SK-N-SH (cell line): ENCODE measurements at regions not wholly inside any gene's neighbourhood (a gene's known extent, or its start where the extent isn't known, plus 50 kb on each side); places are given as distances from the start of the nearest gene placed in this dataset.

ENCODE experiments used
- CHD2 ChIP-seq: fragments of 150-350 bp; IDR thresholded peaks from 2 replicates; pipeline ENCODE4 v1.6.1; 2018; ENCODE audit warnings: low read length; ENCODE audit not compliant: partially characterized antibody
- CTCF ChIP-seq: fragments of 200-600 bp; sonication (generic); IDR thresholded peaks from 2 replicates; pipeline ENCODE4 v1.6.1; 2017; ENCODE audit warnings: antibody characterized with exemption, mild to moderate bottlenecking, moderate library complexity

GRCh38 chr6:17225767-17226630 lies 55.2 kb upstream of the RBM24 start:
- TF ChIP-seq CTCF (no peak), CHD2 (no peak)
